RPMI8226 (cell line): ENCODE measurements at regions not wholly inside any gene's neighbourhood (a gene's known extent, or its start where the extent isn't known, plus 50 kb on each side); places are given as distances from the start of the nearest gene placed in this dataset.

Experiments
- DNase-seq: peaks from one replicate; pipeline ENCODE4 v3.0.0-alpha.2; 2015

GRCh38 chr12:30012816-30013450 is 229.2 kb upstream of the TMTC1 start:
- no peak for DNase-seq

DNA sequence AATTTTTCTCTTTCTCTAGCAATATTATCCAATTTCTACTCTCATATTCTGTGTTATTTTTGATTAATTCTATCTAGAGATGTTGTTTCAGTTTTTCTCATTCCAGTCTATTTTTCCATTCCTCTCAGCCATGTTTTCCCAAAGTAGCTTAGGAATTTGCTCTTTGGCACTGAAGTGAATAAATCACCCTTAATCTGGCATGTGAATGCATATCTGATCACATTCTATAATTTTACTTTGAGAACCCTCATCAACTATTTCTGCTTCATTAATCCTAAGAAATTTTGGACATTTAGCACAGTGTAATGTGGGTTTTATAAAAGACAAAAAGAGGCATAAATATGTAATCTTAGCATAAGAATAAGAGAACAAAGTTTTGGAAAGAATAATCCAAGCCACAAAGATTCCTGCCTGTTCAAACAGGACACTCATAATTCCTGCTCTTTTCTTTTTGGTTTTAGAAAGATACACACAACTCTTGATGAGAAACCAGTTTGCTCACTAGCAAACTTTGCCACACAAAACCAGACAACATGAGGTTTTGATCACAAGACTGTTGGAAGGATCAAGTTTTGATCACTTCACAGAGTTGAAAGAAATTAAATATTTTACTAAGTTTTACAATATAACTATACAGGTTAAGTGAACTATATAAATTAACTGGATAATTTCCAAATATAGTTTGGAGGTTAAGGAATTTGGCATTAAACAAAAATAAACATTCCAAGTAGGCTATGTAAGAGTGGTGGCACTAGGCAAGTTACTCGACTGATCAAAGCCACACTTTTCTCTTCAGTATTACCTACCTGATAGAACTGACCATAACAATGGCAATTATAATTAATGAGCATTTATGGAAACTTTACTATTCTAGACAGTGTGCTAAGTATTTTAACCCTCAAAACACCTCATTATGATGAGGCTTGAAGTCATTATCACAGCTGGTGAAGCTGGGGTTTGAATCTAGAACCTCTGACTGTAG is 226.6 kb upstream of the TMTC1 start:
- no peak for DNase-seq

DNA sequence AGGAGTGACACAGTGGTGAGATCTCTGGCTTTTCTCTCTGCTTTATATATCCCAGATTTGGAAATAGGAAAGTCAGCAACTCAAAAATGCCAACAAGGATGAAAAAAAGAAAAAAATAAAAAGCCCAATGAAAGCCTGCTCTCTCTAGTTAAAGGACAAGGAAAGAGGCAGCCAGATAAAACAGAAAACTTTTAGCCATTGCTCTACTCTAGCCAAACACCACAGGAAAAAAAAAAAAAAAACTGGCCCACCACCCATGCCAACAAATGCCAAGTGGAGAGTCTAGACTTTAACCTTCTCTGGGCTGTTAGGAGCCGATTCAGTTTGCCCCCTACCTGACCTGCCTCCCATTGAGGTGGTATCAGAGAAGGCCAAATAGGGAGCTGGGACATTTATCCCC is 222.3 kb upstream of the TMTC1 start:
- no peak for DNase-seq

GRCh38 chr12:30003321-30003720 is 219.6 kb upstream of the TMTC1 start:
- DNase-seq, result no peak

- no peak for DNase-seq
Measured at GRCh38 chr12:30002677-30003076, 218.9 kb upstream of the TMTC1 start.

GRCh38 chr12:30000401-30000800 is 216.7 kb upstream of the TMTC1 start:
- no peak for DNase-seq

- DNase-seq, result no peak
Measured at GRCh38 chr12:29996993-29997392, 213.3 kb upstream of the TMTC1 start.

DNA sequence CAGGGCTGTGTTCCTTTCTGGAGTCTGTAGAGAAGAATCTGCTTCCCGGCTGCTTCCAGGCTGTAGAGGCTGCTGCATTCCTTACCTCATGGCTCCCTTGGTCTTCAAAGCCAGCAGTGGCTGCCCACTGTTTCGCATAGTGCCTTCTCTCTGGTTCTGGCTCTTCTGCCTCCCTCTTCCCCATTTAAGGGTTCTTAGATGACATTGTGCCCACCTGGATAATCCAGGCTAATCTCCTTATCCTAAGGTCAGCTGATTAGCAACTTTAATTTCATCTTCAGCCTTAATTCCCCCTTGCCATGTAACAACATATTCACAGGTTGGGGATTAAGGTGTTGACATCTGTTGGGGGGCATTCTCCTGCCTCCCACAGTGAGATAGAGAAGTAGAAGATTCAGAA is 208.6 kb upstream of the TMTC1 start:
- no peak for DNase-seq

GRCh38 chr12:29991924-29992323 is 208.2 kb upstream of the TMTC1 start:
- DNase-seq, result no peak

DNA sequence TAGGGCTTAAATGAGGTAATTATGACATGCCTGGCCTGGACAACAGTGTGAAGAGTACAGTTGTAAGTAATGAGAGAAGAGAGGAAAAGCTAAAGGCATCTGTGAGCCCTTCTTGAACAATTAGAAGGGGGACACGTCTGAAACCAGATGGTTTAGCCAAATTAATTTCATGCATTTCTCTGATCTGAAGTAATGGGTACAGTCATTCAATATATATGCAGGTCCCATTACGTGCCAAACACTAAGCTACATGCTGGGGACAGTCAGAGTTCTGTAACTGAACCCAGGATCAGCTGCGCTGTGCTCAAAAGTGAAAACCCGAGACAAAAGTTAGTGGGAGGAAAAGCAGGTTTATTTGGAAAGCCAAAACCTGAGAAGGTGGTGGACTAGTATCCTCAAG is 207.2 kb upstream of the TMTC1 start:
- DNase-seq, result no peak

DNA sequence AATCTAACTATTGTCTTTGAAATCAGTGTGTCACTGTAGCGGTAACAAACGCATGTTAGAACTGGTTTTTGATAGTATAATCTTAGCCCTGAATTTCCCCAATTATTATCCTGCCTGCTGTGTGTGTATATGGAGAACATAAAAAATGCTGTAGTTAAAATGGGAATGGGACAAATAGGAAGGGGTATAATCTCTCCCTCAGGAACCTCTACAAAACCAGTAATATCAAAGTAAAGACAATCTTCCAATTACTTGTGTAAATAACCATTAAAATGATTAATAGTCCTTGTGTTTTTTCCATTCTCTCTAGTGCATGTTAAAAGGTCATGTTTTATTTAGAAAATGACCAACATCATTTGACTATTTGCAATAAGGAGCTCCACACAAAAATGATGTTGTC is 200.1 kb upstream of the TMTC1 start:
- DNase-seq, result no peak

GRCh38 chr12:29980304-29980703 is 196.6 kb upstream of the TMTC1 start:
- no peak for DNase-seq

DNA sequence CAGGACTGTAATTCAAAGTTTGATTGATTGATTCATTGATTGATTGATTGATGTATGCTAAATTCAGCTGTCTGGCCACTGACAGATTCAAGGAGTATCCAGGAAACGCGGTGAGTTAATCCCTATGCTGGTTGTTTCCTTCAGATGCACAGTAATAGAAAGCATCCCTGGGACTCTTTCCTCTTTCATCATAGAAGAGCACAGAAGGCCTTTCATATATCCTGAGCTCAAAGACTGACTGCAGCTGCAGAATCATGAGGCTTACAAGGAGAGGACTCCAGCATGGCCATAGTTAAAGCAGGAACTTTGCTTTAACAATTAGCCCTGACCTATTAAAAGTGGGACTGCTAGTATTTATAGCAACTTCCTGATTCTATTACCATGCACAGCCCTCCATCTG is 187.7 kb upstream of the TMTC1 start:
- no peak for DNase-seq

DNA sequence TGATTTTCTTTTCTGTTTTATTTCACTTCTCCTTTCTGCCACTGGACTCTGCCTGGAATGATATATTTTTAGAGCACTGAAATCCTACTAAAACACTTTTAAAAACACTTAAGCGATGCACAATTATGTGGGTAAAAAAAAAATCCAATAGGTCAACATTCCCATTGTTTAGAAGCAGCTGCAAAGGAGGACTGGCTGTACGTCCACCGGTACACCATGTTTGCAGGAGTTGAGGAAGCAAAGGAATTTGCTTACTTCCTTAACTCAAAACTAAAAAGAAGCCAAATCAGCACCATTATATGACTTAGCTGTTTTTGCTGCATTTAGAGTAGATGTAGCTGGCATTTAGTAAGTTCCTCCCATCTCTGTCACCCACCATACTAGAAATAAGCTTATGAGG is 186.8 kb upstream of the TMTC1 start:
- DNase-seq, result peak; percentile 13

DNA sequence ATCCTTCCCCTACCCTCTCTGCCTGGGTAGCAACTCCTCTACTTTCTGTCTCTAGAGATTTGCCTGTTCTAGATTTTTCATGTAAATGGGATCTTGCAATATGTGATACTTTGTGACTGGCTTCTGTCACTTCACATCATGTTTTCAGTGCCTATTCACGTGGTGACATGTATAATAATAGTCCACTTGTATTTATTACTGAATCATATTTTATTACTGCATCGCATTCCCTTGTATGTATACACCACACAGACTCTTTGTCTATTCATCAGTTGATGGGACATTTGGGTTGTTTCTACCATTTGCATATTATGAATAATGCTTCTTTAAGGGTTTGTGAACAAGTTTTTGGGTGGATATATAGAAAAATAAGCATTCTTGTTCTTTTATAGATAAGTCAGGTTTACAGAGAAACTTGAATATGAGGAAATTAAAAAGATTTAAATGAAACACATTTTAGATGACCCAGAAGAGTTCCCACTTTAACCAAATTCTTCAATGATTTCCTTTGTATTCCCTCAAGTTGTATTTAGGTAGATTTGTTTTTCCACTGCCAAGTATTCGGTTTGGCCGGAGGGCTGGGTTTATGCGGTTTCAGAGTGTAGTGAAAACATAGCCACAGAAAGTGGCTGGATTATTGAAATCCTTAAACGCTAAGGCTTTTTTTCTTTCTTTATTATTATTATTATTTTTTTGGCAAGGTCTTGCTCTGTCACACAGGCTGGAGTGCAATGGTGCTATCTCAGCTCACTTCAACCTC is 178.7 kb upstream of the TMTC1 start:
- no peak for DNase-seq

GRCh38 chr12:29961231-29961630 is 177.5 kb upstream of the TMTC1 start:
- DNase-seq, result no peak

- no peak for DNase-seq
Measured at GRCh38 chr12:29960122-29960521, 176.4 kb upstream of the TMTC1 start.

DNA sequence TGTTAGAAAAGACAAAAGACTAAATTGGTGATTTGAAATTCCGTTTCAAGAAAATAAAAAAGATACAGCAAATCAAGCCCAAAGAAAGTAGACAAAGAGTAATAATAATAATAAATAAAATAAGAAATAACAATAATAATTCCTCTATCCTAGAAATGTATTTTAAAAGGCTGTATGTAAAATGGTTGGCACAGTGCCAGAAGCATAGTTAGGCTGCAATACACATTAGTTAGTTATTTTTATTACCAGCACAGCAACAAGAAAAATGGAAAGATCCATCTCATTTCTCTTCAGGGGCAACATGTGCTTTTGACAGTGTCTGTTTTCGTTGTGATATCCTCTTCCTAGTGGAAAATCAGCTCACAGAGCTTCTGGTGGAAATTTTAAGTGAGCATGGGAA is 174.1 kb upstream of the TMTC1 start:
- DNase-seq, result no peak

DNA sequence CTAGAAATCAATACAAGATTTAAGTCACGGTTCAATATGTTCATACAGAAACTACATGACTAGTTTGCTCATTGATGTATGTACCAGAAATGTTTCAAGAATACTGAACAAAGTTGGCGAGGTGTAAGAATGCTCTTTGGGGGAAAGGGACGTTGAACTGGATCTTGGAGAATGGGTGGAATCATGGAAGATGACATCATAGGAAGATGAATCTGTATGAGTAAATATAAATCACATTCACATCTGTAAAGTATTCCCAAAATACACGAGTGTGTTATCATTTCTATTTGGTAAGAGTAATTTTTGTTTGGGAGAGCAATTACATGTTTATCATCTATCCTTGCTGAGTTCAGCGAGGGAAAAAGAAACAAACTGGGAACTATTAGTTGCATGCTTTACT is 162.2 kb upstream of the TMTC1 start:
- DNase-seq, result no peak

DNA sequence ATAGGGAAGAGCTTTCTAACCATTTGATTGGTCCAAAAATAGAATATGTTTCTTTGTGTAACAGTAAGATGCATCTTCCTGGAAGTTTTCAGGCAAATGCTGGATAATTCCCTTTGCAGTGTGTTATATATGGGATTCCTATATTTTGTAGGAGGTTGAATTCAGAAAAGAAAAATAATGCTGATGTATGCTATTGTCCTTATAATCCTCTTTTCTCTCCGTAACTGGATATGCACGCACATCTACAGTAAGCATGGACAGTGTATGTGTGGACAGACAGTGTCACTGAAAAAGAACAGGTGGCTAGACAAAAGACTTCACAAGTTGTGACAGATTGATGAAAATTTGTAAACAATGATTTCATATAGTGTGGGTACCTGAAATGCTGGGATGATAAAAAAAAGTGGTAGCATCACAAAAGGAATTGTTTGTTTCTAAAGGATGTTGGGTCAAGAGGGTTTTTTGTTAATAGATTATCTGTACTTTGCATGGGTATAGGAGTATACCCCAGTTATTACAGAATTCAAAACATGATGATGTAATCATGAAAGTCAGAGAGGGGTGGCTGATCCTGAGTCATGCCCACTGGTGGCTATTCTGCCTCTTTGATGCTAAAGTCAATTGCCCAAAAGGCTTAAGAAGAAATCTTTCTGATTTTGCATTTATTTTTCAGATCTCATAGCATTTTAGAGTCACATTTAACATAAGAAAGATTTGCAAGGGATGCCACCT is 160.7 kb upstream of the TMTC1 start:
- DNase-seq, result no peak

DNA sequence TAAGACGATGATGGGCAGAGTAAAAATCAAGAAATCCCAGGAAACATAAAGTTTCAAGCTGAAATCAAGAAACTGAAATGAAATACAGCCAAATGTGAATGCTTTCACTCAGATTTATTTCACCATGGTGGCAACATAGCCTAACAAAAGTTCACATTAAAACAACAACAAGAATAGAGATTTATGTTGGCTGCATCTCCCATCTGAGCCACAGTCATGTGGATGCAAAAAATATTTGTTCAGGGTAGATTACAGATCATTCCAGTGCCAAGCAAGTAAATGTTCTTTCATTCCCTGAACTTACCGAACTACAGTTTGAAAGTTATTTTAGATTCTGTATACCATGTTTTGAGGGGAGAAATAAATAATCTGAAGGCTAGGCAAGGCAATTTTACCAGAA is 159.9 kb upstream of the TMTC1 start:
- DNase-seq, result no peak

DNA sequence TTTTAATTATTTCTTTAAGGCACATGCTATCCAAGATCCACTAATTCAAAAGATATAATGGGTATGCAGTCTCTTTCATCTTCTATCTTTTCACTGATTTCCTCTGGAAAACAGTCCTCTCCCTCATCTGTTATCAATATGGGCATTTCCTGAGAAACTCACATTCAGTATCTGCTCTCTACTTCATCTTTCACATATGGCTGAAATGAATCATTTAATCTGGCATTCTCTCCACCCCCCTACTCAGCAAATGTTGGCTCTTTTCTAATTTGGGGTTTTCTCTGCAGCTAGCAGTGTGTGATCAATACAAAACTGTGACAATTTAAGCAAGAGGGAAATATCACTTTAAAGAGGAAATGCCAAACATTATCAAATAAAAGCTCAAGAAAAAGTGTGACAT is 157.1 kb upstream of the TMTC1 start:
- no peak for DNase-seq

DNA sequence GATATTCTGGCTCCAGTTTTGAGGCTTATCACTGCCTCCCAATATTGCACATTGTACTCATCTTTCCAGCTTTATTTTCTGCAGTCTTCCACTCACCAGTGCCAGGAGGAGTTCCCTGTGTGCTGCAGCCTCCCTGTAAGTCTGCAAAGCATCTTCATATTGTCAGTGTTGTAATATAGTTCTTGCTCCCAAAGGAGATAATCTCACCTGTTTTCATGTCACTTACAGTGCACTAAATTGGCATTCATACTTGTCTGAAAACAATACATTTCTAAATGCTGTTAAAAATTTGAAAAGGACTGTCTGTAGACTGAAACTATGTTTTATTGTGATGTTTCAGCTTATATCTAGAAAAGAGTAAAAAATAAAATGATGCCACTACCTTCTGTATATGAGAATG is 146.8 kb upstream of the TMTC1 start:
- DNase-seq, result no peak
